Heart left ventricle (tissue), 16 donors: ENCODE measurements at regions not wholly inside any gene's neighbourhood (a gene's known extent, or its start where the extent isn't known, plus 50 kb on each side); places are given as distances from the start of the nearest gene placed in this dataset.

Experiments used
- ATAC-seq, 4 donors: fragments of 200-7000 bp; cut with Tn5 transposase; one replicate each; pipeline ENCODE4 v1.9.1; 2020 to 2022; ENCODE audit warnings: moderate library complexity in 4 of 4, mild to moderate bottlenecking in 3 of 4, moderate number of reproducible peaks in 1 of 4
- DNase-seq, 5 donors: peaks; one replicate each; pipeline ENCODE4 v3.0.0-alpha.2; 2020
- H3K27ac ChIP-seq, 12 donors: fragments of 200-600 bp; sonication (generic) in 4 of 12; one replicate each; pipeline versions ENCODE4 v1.5.0 to v1.8.0; 2016 to 2022; ENCODE audit warnings: mild to moderate bottlenecking in 2 of 12
- H3K27me3 ChIP-seq, 9 donors: fragments of 200-600 bp; sonication (generic) in 2 of 9; one replicate each; pipeline versions ENCODE4 v1.5.1 to v1.8.0; 2016 to 2022; ENCODE audit warnings: mild to moderate bottlenecking in 3 of 9
- H3K36me3 ChIP-seq, 9 donors: fragments of 200-600 bp; sonication (generic) in 2 of 9; one replicate each; pipeline versions ENCODE4 v1.5.0 to v1.8.0; 2018 to 2022; ENCODE audit warnings: mild to moderate bottlenecking in 2 of 9
- H3K4me1 ChIP-seq, 12 donors: fragments of 200-600 bp; sonication (generic) in 4 of 12; one replicate each; pipeline versions ENCODE4 v1.5.0 to v1.8.0; 2016 to 2022; ENCODE audit warnings: mild to moderate bottlenecking in 3 of 12
- H3K4me3 ChIP-seq, 12 donors: fragments of 200-600 bp; sonication (generic) in 4 of 12; one replicate each; pipeline versions ENCODE4 v1.5.0 to v1.8.0; 2017 to 2022; ENCODE audit warnings: mild to moderate bottlenecking in 9 of 12, moderate library complexity in 4 of 12
- H3K9me3 ChIP-seq, 12 donors: fragments of 200-600 bp; sonication (generic) in 4 of 12; one replicate each; pipeline versions ENCODE4 v1.5.0 to v1.8.0; 2016 to 2022; ENCODE audit warnings: mild to moderate bottlenecking in 1 of 12
- POLR2A ChIP-seq, 2 donors: fragments of 450-650 bp; IDR thresholded peaks; one replicate each; pipeline ENCODE4 v1.6.1; 2017; ENCODE audit warnings: antibody characterized with exemption in 2 of 2, mild to moderate bottlenecking in 2 of 2, moderate library complexity in 2 of 2
- WGBS, 4 donors: extraction: QIAGEN DNeasy Blood & Tissue Kit in 2 of 4; methylation state at CpG; one replicate each; pipeline versions ENCODE4 v1.1.5 to v1.1.7; 2013 to 2018; 5-methylcytosine and 5-hydroxymethylcytosine counted together
- intact Hi-C, 10 donors: fragments of 100-400 bp; cut with DNase I; formaldehyde crosslinking; loops; one replicate each; pipeline versions ENCODE4 v1.11.1 to v1.14.2; 2022
- TF ChIP-seq, protein P1 (sequence below), 12 donors: fragments of 200-600 bp; sonication (generic) in 4 of 12; IDR thresholded peaks; one replicate each; pipeline versions ENCODE4 v1.5.0 to v1.8.0; 2018 to 2022; ENCODE audit warnings: antibody characterized with exemption in 12 of 12, mild to moderate bottlenecking in 5 of 12
- donor health status: ischemic (EF 13 %, LVEDD 7.1; RV severe dilation, severe dysfunction).
- donor health status: healthy with polysubstance abuse.
- donor health status: DM: no; HTN: yes; CAD: no.
- donor health status: DM: no; HTN: no; CAD: no.
- donor health status: ischemic (EF 25% LVEDD 6.9; RV normal size, moderate dysfunction).
- donor health status: ischemic (EF 25% LVEDD 5.7; RV mildly dilated, moderate dysfunction).
- donor health status: healthy.
- donor health status: DM: yes; HTN: yes; CAD: no.
- donor health status: ischemic (EF 35%, LVEDD 5.7; RV mildly dilated, moderate dysfunction).
- donor health status: nonischemic (EF 11% LVEDD 7.7; RV severe dilation, severe dysfunction).
- donor health status: DM: yes; HTN: yes; CAD: no.
- donor health status: PGD.
- donor health status: ischemic (EF 29% LVEDD 5.4; RV normal size, mild dysfunction).
- donor health status: nonischemic (EF 23%, LVEDD 6.1; RV moderate dilation, normal function).

GRCh38 chr3:152113413-152113812, 155.3 kb upstream of the MBNL1 start:
- H3K9me3 ChIP-seq, result peaks cover 0 to 3% (median 0%) of the 10 kb centered on the region in 12 donors
- no peak for ATAC-seq
- H3K4me3 ChIP-seq, result no peak overlapping the region
- TF ChIP-seq, protein P1, sequence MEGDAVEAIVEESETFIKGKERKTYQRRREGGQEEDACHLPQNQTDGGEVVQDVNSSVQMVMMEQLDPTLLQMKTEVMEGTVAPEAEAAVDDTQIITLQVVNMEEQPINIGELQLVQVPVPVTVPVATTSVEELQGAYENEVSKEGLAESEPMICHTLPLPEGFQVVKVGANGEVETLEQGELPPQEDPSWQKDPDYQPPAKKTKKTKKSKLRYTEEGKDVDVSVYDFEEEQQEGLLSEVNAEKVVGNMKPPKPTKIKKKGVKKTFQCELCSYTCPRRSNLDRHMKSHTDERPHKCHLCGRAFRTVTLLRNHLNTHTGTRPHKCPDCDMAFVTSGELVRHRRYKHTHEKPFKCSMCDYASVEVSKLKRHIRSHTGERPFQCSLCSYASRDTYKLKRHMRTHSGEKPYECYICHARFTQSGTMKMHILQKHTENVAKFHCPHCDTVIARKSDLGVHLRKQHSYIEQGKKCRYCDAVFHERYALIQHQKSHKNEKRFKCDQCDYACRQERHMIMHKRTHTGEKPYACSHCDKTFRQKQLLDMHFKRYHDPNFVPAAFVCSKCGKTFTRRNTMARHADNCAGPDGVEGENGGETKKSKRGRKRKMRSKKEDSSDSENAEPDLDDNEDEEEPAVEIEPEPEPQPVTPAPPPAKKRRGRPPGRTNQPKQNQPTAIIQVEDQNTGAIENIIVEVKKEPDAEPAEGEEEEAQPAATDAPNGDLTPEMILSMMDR (IDR thresholded peaks at IDR 0.05), result no peak
- TF ChIP-seq POLR2A (IDR thresholded peaks at IDR 0.05), result no peak
- WGBS, 4 donors, result 96 to 100% (median 98%) methylated on average over 1 of the region's 1 CpG
- intact Hi-C loops, result no loop called here
- DNase-seq, result no peak
- no peaks in the 10 kb centered on the region for H3K27me3 ChIP-seq
- no peaks in the 10 kb centered on the region for H3K4me1 ChIP-seq
- no peak overlapping the region for H3K27ac ChIP-seq
- H3K36me3 ChIP-seq, result no peaks in the 10 kb centered on the region

- WGBS, 4 donors, result 71 to 86% (median 83%) methylated on average over 2 of the region's 2 CpGs
- Histone ChIP-seq H3K27me3 (no peaks in the 10 kb centered on the region), H3K27ac (no peak overlapping the region), H3K9me3 (peaks cover 0 to 3% (median 0%) of the 10 kb centered on the region in 12 donors), H3K4me1 (no peaks in the 10 kb centered on the region), H3K4me3 (no peak overlapping the region), H3K36me3 (no peaks in the 10 kb centered on the region)
- DNase-seq, result no peak
- no peak for ATAC-seq
- TF ChIP-seq POLR2A (IDR thresholded peaks at IDR 0.05), result no peak
- intact Hi-C loops, result no loop called here
These were observed 154.6 kb upstream of the MBNL1 start for GRCh38 chr3:152113992-152114651.

- peak overlapping the region in 3 of 12 donors; percentile 15 to 50 (median 19) for H3K27ac ChIP-seq
These were observed 148.0 kb upstream of the MBNL1 start for GRCh38 chr3:152120601-152121269.

DNA sequence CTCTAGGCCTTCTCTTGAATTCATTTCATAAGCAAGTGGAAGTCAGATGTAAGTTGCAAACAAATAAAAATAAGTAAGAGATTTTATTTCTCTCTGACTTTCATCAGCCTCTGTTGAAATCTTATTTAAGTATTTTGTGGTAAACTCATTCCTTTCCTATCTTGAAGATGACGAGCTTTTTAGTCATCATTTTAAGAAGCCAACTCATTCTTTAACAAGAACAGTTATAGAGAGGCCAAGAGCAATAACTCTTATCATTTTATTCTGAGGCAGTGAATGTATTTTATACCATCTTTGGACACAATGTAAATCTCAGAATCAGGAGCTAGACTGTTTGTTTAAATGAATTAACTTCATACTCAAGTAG, 147.5 kb upstream of the MBNL1 start:
- DNase-seq, result no peak
- Histone ChIP-seq H3K36me3 (no peaks in the 10 kb centered on the region), H3K9me3 (peaks cover 0 to 3% (median 0%) of the 10 kb centered on the region in 12 donors), H3K4me1 (no peaks in the 10 kb centered on the region), H3K27ac (peak overlapping the region in 2 of 12 donors; percentile 36 to 50), H3K4me3 (no peak overlapping the region), H3K27me3 (no peaks in the 10 kb centered on the region)
- ATAC-seq, result peak in 1 of 4 donors; percentile 73
- TF ChIP-seq, protein P1 (IDR thresholded peaks at IDR 0.05), result no peak
- no peak for TF ChIP-seq POLR2A (IDR thresholded peaks at IDR 0.05)
- intact Hi-C loops, result no loop called here
- 61 to 80% (median 69%) methylated on average over 1 of the region's 1 CpG for WGBS, 4 donors

More at GRCh38 chr3:152120601-152121269, 148.0 kb upstream of the MBNL1 start:
- DNase-seq, result no peak
- Histone ChIP-seq H3K36me3 (no peaks in the 10 kb centered on the region), H3K9me3 (peaks cover 0 to 3% (median 0%) of the 10 kb centered on the region in 12 donors), H3K4me3 (no peak overlapping the region), H3K27me3 (no peaks in the 10 kb centered on the region), H3K4me1 (no peaks in the 10 kb centered on the region)
- intact Hi-C loops, result no loop called here
- no peak for TF ChIP-seq POLR2A (IDR thresholded peaks at IDR 0.05)
- TF ChIP-seq, protein P1 (IDR thresholded peaks at IDR 0.05), result no peak
- peak in 1 of 4 donors; percentile 51 for ATAC-seq
- 85 to 91% (median 88%) methylated on average over 2 of the region's 2 CpGs for whole genome bisulfite sequencing, 4 donors
